Activated CD4-positive, alpha-beta memory T cell treated with anti-CD3 and anti-CD28 coated beads for 36 hours (primary cell): ENCODE measurements at regions not wholly inside any gene's neighbourhood (a gene's known extent, or its start where the extent isn't known, plus 50 kb on each side); places are given as distances from the start of the nearest gene placed in this dataset.
"Not testable (repeated sequence)": the region's sequence is repeated elsewhere in the genome, so short reads cannot be mapped to it uniquely, and the experiment has no call there.

Experiments
- CTCF ChIA-PET: fragments of 350-600 bp; sonication (Branson Sonifier 250); formaldehyde crosslinking; loops from one replicate; lab custom pipeline; 2021; ENCODE audit warnings: antibody characterized with exemption, inconsistent platforms; lab: Charles Lee
- POLR2A ChIA-PET: fragments of 350-600 bp; sonication (Branson Sonifier 250); formaldehyde crosslinking; loops from one replicate; lab custom pipeline; 2021; ENCODE audit warnings: antibody characterized with exemption; lab: Charles Lee
- DNase-seq: peaks from one replicate; pipeline ENCODE4 v3.0.0-alpha.2; 2020
- H3K27ac Mint-ChIP-seq: one replicate; pipeline ENCODE4 v1.8.0; 2021; ENCODE audit warnings: mixed read lengths
- H3K27me3 Mint-ChIP-seq: one replicate; pipeline ENCODE4 v1.8.0; 2021; ENCODE audit warnings: mixed read lengths
- H3K36me3 Mint-ChIP-seq: one replicate; pipeline ENCODE4 v1.8.0; 2021; ENCODE audit warnings: mixed read lengths
- H3K4me1 Mint-ChIP-seq: one replicate; pipeline ENCODE4 v1.8.0; 2021; ENCODE audit warnings: low read depth, mixed read lengths
- H3K4me3 Mint-ChIP-seq: one replicate; pipeline ENCODE4 v1.8.0; 2021; ENCODE audit warnings: mild to moderate bottlenecking, mixed read lengths
- H3K9me3 Mint-ChIP-seq: one replicate; pipeline ENCODE4 v1.8.0; 2021; ENCODE audit warnings: mixed read lengths
- intact Hi-C: fragments of 100-400 bp; cut with micrococcal nuclease; formaldehyde crosslinking; loops from one replicate; pipeline ENCODE4 v1.15.1; 2023

DNA sequence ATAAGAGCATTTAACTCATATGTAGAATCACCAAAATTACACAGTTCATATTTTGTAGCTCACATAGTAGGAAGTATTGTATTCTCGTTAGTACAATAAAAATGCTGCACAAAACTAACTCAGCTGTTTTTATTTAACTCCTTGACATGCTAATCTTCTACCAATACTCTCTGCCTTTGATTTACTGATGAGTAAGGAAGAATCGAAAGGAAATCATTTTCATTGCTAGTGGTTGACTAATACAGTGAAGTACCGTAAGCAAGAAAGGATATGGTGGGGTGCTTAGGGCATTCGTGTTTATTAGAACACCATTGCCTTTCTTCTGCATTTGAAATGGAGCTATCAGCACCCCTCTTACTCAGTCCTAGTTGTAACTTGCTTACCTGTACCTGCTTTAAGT lies 1239.1 kb upstream of the TENM3 start:
- DNase-seq, result no peak
- H3K4me1 Mint-ChIP-seq, result no peaks in the 10 kb centered on the region
- H3K27ac Mint-ChIP-seq, result no peak overlapping the region
- ChIA-PET CTCF (no interaction called here), POLR2A (no interaction called here)
- H3K36me3 Mint-ChIP-seq, result no peaks in the 10 kb centered on the region
- no peaks in the 10 kb centered on the region for H3K27me3 Mint-ChIP-seq
- H3K9me3 Mint-ChIP-seq, result peaks cover 9% of the 10 kb centered on the region
- no peak overlapping the region for H3K4me3 Mint-ChIP-seq
- intact Hi-C loops, result no loop called here

GRCh38 chr4:181006499-181007260 lies 1236.5 kb upstream of the TENM3 start:
- CTCF ChIA-PET, result no interaction called here
- no peak overlapping the region for H3K27ac Mint-ChIP-seq
- no peaks in the 10 kb centered on the region for H3K4me1 Mint-ChIP-seq
- H3K9me3 Mint-ChIP-seq, result peaks cover 12% of the 10 kb centered on the region
- H3K4me3 Mint-ChIP-seq, result no peak overlapping the region
- no peaks in the 10 kb centered on the region for H3K27me3 Mint-ChIP-seq
- DNase-seq, result no peak
- intact Hi-C loops, result no loop called here
- no peaks in the 10 kb centered on the region for H3K36me3 Mint-ChIP-seq
- POLR2A ChIA-PET, result no interaction called here

DNA sequence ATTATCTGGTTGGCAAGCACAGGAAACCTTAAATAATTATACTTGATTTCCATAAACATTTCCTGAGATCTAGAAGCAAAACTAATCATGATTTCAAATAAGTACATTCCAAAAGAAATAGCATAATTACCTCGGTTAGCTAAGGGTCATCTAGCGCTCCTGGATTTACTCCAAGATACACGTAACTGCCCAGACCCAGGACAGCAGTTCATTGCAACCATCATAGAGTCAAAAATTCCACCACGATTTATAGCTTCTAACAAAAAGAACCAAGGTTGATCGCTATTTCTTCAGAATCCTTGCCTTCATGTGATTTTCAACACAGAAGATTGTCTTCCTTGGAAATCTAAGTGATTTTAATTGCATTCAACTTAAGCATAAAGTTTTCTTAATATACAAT lies 1235.5 kb upstream of the TENM3 start:
- CTCF ChIA-PET, result no interaction called here
- no peaks in the 10 kb centered on the region for H3K27me3 Mint-ChIP-seq
- H3K27ac Mint-ChIP-seq, result no peak overlapping the region
- no peaks in the 10 kb centered on the region for H3K36me3 Mint-ChIP-seq
- intact Hi-C loops, result no loop called here
- no peak overlapping the region for H3K4me3 Mint-ChIP-seq
- peaks cover 14% of the 10 kb centered on the region for H3K9me3 Mint-ChIP-seq
- POLR2A ChIA-PET, result no interaction called here
- no peak for DNase-seq
- no peaks in the 10 kb centered on the region for H3K4me1 Mint-ChIP-seq

DNA sequence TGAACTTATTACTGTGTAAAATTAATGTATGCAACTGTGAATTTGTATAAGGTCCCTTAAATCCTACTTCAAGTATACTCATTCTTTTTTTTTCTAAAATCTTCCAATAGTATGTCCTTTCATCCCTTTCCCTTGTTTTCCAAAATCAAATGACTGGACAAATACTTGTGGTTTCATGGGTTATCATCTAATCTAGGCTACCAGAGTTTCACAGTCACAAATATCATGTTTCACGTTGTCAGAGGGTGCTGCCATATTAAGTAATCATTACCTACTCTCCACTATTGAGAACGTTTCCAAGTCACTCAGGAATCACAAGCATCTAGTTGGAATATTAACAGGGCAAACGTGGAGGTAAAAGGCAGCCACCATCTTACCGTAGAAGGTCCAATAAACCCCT lies 1235.0 kb upstream of the TENM3 start:
- intact Hi-C loops, result no loop called here
- CTCF ChIA-PET, result no interaction called here
- Mint-ChIP-seq H3K4me3 (no peak overlapping the region), H3K4me1 (no peaks in the 10 kb centered on the region), H3K27me3 (no peaks in the 10 kb centered on the region), H3K36me3 (no peaks in the 10 kb centered on the region), H3K9me3 (peaks cover 16% of the 10 kb centered on the region), H3K27ac (no peak overlapping the region)
- POLR2A ChIA-PET, result no interaction called here
- no peak for DNase-seq

GRCh38 chr4:181013162-181013561 lies 1230.0 kb upstream of the TENM3 start:
- Mint-ChIP-seq H3K27me3 (no peaks in the 10 kb centered on the region), H3K36me3 (no peaks in the 10 kb centered on the region), H3K4me3 (no peak overlapping the region), H3K9me3 (peaks cover 25% of the 10 kb centered on the region), H3K27ac (no peak overlapping the region), H3K4me1 (no peaks in the 10 kb centered on the region)
- CTCF ChIA-PET, result no interaction called here
- DNase-seq, result no peak
- intact Hi-C loops, result no loop called here
- POLR2A ChIA-PET, result no interaction called here

DNA sequence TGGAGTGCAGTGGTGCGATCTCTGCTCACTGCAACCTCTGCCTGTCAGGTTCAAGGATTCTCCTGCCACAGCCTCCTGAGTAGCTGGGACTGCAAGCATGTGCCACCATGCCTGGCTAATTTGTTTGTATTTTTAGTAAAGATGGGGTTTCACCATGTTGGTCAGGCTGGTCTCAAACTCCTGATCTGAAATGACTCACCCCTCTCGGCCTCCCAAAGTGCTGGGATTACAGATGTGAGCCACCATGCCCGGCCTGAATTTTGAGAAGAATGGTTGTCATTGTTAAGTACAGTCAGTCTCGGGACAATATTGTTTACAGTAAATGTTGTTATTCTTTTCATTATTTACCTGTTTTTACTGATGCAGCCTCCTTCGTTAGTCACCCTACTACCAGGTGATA lies 1226.2 kb upstream of the TENM3 start:
- CTCF ChIA-PET, result no interaction called here
- intact Hi-C loops, result no loop called here
- H3K27ac Mint-ChIP-seq, result no peak overlapping the region
- POLR2A ChIA-PET, result no interaction called here
- H3K27me3 Mint-ChIP-seq, result no peaks in the 10 kb centered on the region
- H3K36me3 Mint-ChIP-seq, result no peaks in the 10 kb centered on the region
- H3K4me1 Mint-ChIP-seq, result no peaks in the 10 kb centered on the region
- no peak overlapping the region for H3K4me3 Mint-ChIP-seq
- no peak for DNase-seq
- peaks cover 23% of the 10 kb centered on the region for H3K9me3 Mint-ChIP-seq

- no peak for DNase-seq
Observed at GRCh38 chr4:181018472-181018871, 1224.7 kb upstream of the TENM3 start.

DNA sequence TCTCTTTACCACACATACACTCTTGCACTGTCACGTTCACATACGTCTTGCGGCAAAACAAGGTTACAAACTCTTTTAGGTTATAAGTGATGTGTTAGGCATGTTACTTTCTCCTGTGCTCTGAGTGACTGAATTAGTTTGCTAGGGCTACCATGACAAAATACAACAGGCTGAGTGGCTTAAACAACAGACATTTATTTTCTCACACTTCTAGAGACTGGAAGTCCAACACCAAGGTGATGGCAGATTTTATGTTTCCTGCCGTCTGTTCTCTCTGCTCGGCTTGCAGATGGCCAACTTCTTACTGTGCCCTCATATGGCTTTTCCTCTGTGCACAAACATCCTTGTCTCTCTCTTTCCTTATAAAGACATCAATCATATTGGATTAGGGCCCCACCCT lies 1224.3 kb upstream of the TENM3 start:
- Mint-ChIP-seq H3K27ac (no peak overlapping the region), H3K36me3 (no peaks in the 10 kb centered on the region), H3K27me3 (no peaks in the 10 kb centered on the region), H3K4me1 (no peaks in the 10 kb centered on the region), H3K4me3 (no peak overlapping the region), H3K9me3 (peaks cover 15% of the 10 kb centered on the region)
- CTCF ChIA-PET, result no interaction called here
- POLR2A ChIA-PET, result no interaction called here
- intact Hi-C loops, result no loop called here
- no peak for DNase-seq

More at GRCh38 chr4:181018472-181018871, 1224.7 kb upstream of the TENM3 start:
- Mint-ChIP-seq H3K27me3 (no peaks in the 10 kb centered on the region), H3K4me1 (no peaks in the 10 kb centered on the region), H3K36me3 (no peaks in the 10 kb centered on the region), H3K27ac (no peak overlapping the region), H3K9me3 (peaks cover 19% of the 10 kb centered on the region), H3K4me3 (no peak overlapping the region)
- CTCF ChIA-PET, result no interaction called here
- intact Hi-C loops, result no loop called here
- POLR2A ChIA-PET, result no interaction called here

DNA sequence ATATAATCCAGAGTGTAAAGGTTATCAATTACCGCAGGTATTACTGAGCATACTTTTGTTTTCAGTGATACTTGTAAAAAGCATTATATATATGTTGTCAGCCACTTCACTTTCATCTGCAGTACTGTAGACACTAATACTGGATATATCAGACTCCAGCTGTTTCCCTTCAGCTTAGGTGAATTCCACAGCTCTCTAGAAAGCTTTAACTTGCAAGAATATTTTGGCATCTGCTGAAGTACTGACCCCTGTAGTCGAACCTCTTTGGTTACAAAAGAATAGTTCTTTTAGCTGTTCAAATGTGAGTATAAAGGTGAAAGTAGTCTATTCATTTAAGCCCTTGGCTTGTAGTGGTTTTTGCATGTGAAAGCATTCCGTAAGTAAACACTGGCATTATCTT lies 1222.7 kb upstream of the TENM3 start:
- peaks cover 9% of the 10 kb centered on the region for H3K9me3 Mint-ChIP-seq
- CTCF ChIA-PET, result no interaction called here
- POLR2A ChIA-PET, result no interaction called here
- intact Hi-C loops, result no loop called here
- H3K27ac Mint-ChIP-seq, result no peak overlapping the region
- no peak for DNase-seq
- H3K4me1 Mint-ChIP-seq, result no peaks in the 10 kb centered on the region
- H3K27me3 Mint-ChIP-seq, result no peaks in the 10 kb centered on the region
- H3K36me3 Mint-ChIP-seq, result no peaks in the 10 kb centered on the region
- H3K4me3 Mint-ChIP-seq, result no peak overlapping the region

DNA sequence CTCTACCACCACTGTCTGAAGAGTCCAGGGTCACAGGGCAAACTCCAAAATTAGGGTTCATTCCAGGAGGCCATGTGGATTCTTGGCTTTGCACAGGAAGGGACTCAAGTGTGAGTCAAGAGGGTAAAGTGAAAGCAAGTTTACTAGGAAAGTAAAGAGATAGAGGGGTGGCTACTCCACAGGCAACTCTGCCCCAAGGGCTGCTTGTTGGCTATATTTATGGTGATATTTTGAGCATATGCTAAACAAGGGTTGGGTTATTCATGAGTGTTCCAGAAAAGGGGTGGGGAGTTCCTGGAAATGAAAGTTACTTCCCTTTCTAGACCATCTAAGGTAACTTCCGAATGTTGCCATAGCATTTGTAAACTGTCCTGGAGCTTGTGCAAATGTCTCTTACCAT lies 1222.0 kb upstream of the TENM3 start:
- no peaks in the 10 kb centered on the region for H3K4me1 Mint-ChIP-seq
- no peak overlapping the region for H3K27ac Mint-ChIP-seq
- no peaks in the 10 kb centered on the region for H3K36me3 Mint-ChIP-seq
- H3K9me3 Mint-ChIP-seq, result peaks cover 9% of the 10 kb centered on the region
- no peak overlapping the region for H3K4me3 Mint-ChIP-seq
- CTCF ChIA-PET, result no interaction called here
- intact Hi-C loops, result no loop called here
- DNase-seq, result no peak
- no peaks in the 10 kb centered on the region for H3K27me3 Mint-ChIP-seq
- POLR2A ChIA-PET, result no interaction called here

- POLR2A ChIA-PET, intact Hi-C loops, H3K4me1 Mint-ChIP-seq, H3K27ac Mint-ChIP-seq, CTCF ChIA-PET, H3K36me3 Mint-ChIP-seq, H3K27me3 Mint-ChIP-seq, DNase-seq, H3K4me3 Mint-ChIP-seq: not testable (repeated sequence)
- peaks cover 12% of the 10 kb centered on the region for H3K9me3 Mint-ChIP-seq
Observed at GRCh38 chr4:181030135-181030921, 1212.9 kb upstream of the TENM3 start.

- no peak for DNase-seq
- Mint-ChIP-seq H3K9me3 (peaks cover 12% of the 10 kb centered on the region), H3K4me1 (no peaks in the 10 kb centered on the region), H3K4me3 (no peak overlapping the region), H3K27me3 (no peaks in the 10 kb centered on the region), H3K36me3 (no peaks in the 10 kb centered on the region), H3K27ac (no peak overlapping the region)
- ChIA-PET CTCF (no interaction called here), POLR2A (no interaction called here)
- intact Hi-C loops, result no loop called here
Observed at GRCh38 chr4:181030961-181031360, 1212.2 kb upstream of the TENM3 start.

DNA sequence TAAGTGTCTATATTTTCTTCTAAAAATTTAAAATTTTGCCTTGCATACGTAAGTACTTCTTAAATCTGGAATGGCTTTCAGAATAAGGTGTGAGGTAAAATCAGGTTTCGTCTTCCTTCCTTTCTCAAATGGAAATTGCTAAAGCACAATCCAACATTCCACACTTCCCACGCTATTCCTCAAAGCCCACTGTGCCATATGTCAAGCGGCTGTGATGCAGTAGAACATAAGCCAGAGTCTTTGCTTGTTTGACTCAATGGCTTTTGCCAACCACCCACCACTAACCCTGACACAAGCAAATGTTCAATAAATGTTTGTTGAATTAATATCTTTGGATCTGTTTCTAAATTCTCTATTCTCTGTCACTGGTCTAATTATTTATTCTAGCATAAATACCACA lies 1199.7 kb upstream of the TENM3 start:
- Mint-ChIP-seq H3K4me3 (no peak overlapping the region), H3K9me3 (peaks cover 10% of the 10 kb centered on the region), H3K4me1 (no peaks in the 10 kb centered on the region), H3K27ac (no peak overlapping the region), H3K27me3 (no peaks in the 10 kb centered on the region), H3K36me3 (no peaks in the 10 kb centered on the region)
- no peak for DNase-seq
- intact Hi-C loops, result no loop called here
- ChIA-PET CTCF (no interaction called here), POLR2A (no interaction called here)
